ENCODE measurements at regions not wholly inside any gene's neighbourhood (a gene's known extent, or its start where the extent isn't known, plus 50 kb on each side); places are given as distances from the start of the nearest gene placed in this dataset.

GRCh38 chr5:96265487-96265886, 167.6 kb downstream of the PCSK1 start:
- TF ChIP-seq CTCF (IDR thresholded peaks at IDR 0.05) (no peak), EP300 (IDR thresholded peaks at IDR 0.05; ENCODE audit: low read depth) (no peak), POLR2AphosphoS5 (IDR thresholded peaks at IDR 0.05) (no peak)
